Panc1 (cell line): ENCODE measurements at regions not wholly inside any gene's neighbourhood (a gene's known extent, or its start where the extent isn't known, plus 50 kb on each side); places are given as distances from the start of the nearest gene placed in this dataset.

Experiments used
- CTCF ChIP-seq: fragments of 450-650 bp; IDR thresholded peaks from 2 replicates; pipeline ENCODE4 v1.5.1; 2017; ENCODE audit warnings: mild to moderate bottlenecking
- POLR2AphosphoS5 ChIP-seq: IDR thresholded peaks from 2 replicates; pipeline ENCODE4 v1.6.1; 2012; ENCODE audit warnings: mild to moderate bottlenecking, low read depth, low read length, moderate library complexity
- TCF7L2 ChIP-seq: IDR thresholded peaks from 2 replicates; pipeline ENCODE4 v1.6.1; 2011; ENCODE audit warnings: mild to moderate bottlenecking, low read depth, low read length, inconsistent platforms

GRCh38 chr12:115355301-115355700 is 671.3 kb upstream of the TBX3 start:
- no peak for TF ChIP-seq CTCF
- no peak for TF ChIP-seq POLR2AphosphoS5
- TF ChIP-seq TCF7L2 = no peak
